BE2C (cell line): ENCODE measurements at regions not wholly inside any gene's neighbourhood (a gene's known extent, or its start where the extent isn't known, plus 50 kb on each side); places are given as distances from the start of the nearest gene placed in this dataset.

Source experiments
- DNase-seq: peaks from one replicate; pipeline ENCODE4 v3.0.0-alpha.2; 2020
- H3K27me3 ChIP-seq: fragments of 250-450 bp; sonication (Bioruptor Pico); 2 replicates; pipeline ENCODE4 v1.5.1; 2020; ENCODE audit warnings: mild to moderate bottlenecking
- H3K36me3 ChIP-seq: fragments of 250-450 bp; sonication (Bioruptor Pico); 2 replicates; pipeline ENCODE4 v1.5.1; 2020; ENCODE audit warnings: mild to moderate bottlenecking
- H3K4me1 ChIP-seq: fragments of 250-450 bp; sonication (Bioruptor Pico); 2 replicates; pipeline ENCODE4 v1.5.1; 2020
- H3K4me3 ChIP-seq: 2 replicates; pipeline ENCODE4 v1.5.1; 2011; ENCODE audit warnings: low read depth, low read length
- H3K9me3 ChIP-seq: fragments of 250-450 bp; sonication (Bioruptor Pico); 2 replicates; pipeline ENCODE4 v1.5.1; 2020
- CTCF ChIP-seq: IDR thresholded peaks from 2 replicates; pipeline ENCODE4 v1.5.1; 2012; ENCODE audit warnings: mild to moderate bottlenecking, low read depth, low read length

- H3K4me1 ChIP-seq: no peaks in the 10 kb centered on the region
- no peak for DNase-seq
- H3K36me3 ChIP-seq: no peaks in the 10 kb centered on the region; the same call in 1 of the 2 replicates
- no peaks in the 10 kb centered on the region for H3K9me3 ChIP-seq
- TF ChIP-seq CTCF: no peak
- no peak overlapping the region for H3K4me3 ChIP-seq
- H3K27me3 ChIP-seq: no peaks in the 10 kb centered on the region
These were observed 52.7 kb upstream of the ZCCHC13 start for GRCh38 chrX:74251006-74251930.

GRCh38 chrX:74250574-74250973, 53.4 kb upstream of the ZCCHC13 start:
- Histone ChIP-seq H3K4me1 (no peaks in the 10 kb centered on the region), H3K27me3 (no peaks in the 10 kb centered on the region), H3K9me3 (no peaks in the 10 kb centered on the region), H3K4me3 (no peak overlapping the region), H3K36me3 (no peaks in the 10 kb centered on the region)
- no peak for DNase-seq
- no peak for TF ChIP-seq CTCF

GRCh38 chrX:74249963-74250362, 54.0 kb upstream of the ZCCHC13 start:
- Histone ChIP-seq H3K27me3 (no peaks in the 10 kb centered on the region), H3K36me3 (no peaks in the 10 kb centered on the region), H3K9me3 (no peaks in the 10 kb centered on the region), H3K4me3 (no peak overlapping the region), H3K4me1 (no peaks in the 10 kb centered on the region)
- no peak for DNase-seq
- no peak for TF ChIP-seq CTCF

- DNase-seq: no peak
- no peaks in the 10 kb centered on the region for H3K36me3 ChIP-seq
- H3K9me3 ChIP-seq: no peaks in the 10 kb centered on the region
- no peak for TF ChIP-seq CTCF
- no peaks in the 10 kb centered on the region for H3K27me3 ChIP-seq
- no peak overlapping the region for H3K4me3 ChIP-seq
- no peaks in the 10 kb centered on the region for H3K4me1 ChIP-seq
These were observed 55.1 kb upstream of the ZCCHC13 start for GRCh38 chrX:74248889-74249288.

GRCh38 chrX:74246524-74246923, 57.5 kb upstream of the ZCCHC13 start:
- TF ChIP-seq CTCF: no peak
- H3K9me3 ChIP-seq: no peaks in the 10 kb centered on the region
- H3K36me3 ChIP-seq: no peaks in the 10 kb centered on the region
- no peaks in the 10 kb centered on the region for H3K27me3 ChIP-seq
- no peak overlapping the region for H3K4me3 ChIP-seq
- no peaks in the 10 kb centered on the region for H3K4me1 ChIP-seq
- no peak for DNase-seq

GRCh38 chrX:74242484-74243138, 61.4 kb upstream of the ZCCHC13 start:
- Histone ChIP-seq H3K36me3 (no peaks in the 10 kb centered on the region), H3K27me3 (no peaks in the 10 kb centered on the region), H3K9me3 (no peaks in the 10 kb centered on the region), H3K4me3 (no peak overlapping the region), H3K4me1 (no peaks in the 10 kb centered on the region)
- DNase-seq: no peak
- no peak for TF ChIP-seq CTCF
